ENCODE measurements at regions not wholly inside any gene's neighbourhood (a gene's known extent, or its start where the extent isn't known, plus 50 kb on each side); places are given as distances from the start of the nearest gene placed in this dataset.

DNA sequence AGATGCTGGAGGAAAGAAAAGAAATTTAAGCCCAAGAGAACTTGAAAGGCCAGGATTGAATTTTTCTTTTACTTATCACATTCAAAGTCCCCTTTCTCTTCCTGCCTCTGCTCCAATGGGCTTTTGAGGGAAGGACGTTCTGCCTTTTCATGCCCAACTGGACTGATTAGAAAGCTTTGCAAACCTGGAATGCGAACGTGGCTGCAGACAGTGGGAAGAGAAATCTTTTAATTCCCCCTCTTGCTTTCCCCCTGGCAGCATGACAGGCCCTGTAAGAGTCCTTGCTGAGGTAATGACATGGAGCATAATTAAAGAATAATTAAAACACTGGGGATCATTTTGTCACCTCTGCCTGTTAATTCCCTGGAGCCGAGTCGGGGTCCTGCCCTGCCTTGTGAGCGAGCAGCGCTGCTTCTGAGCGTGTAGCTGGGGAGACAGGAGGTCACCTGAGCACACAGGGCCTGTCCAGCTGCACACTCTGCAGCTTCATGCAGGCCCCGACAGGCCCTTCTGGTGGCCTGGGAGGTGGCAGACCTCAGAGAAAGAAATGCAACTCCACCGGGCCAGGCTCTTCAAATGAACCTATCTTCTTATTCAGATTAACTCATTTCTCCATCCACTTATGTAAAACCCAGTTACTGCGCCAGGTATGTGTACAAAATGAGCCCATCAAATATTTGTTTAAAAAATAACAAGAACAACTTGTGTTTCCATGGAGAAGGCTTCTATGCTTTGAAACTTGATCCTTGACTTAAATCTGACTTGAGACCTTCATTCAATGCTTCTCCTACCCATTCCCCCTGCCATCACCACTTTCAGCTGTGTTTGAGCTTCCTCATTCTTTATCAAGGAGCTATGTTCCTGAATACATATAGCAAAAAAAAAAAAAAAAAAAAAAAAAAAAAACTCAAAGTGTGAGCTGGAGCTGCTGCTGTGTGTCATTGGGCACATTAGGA lies 628.2 kb upstream of the CFAP20DC start:
- Histone ChIP-seq H3K9ac (ENCODE audit: control insufficient read depth, insufficient read depth, low read length) (no peak overlapping the region), H3K27me3 (replicated peaks in 1 of 2; ENCODE audit: control insufficient read depth in 2 of 2, insufficient read depth in 2 of 2, low read length in 1 of 2) (no peaks in the 10 kb centered on the region; a peak in 1 of 4 replicates), H3K9me3 (replicated peaks; ENCODE audit: control insufficient read depth, insufficient read depth, low read length) (no peaks in the 10 kb centered on the region), H4K20me1 (ENCODE audit: control insufficient read depth, insufficient read depth) (no peaks in the 10 kb centered on the region), H3K4me3 (no peak overlapping the region), H3K36me3 (ENCODE audit: control insufficient read depth in 2 of 2, insufficient read depth in 2 of 2, low read length in 1 of 2) (no peaks in the 10 kb centered on the region), H3K4me2 (ENCODE audit: control insufficient read depth, insufficient read depth) (no peak overlapping the region), H3K27ac (ENCODE audit: control insufficient read depth, insufficient read depth) (no peak overlapping the region), H3K79me2 (ENCODE audit: control insufficient read depth, insufficient read depth, low read length) (no peaks in the 10 kb centered on the region), H2AFZ (ENCODE audit: control insufficient read depth, low read depth, low read length) (no peak overlapping the region), H3K4me1 (ENCODE audit: control insufficient read depth, insufficient read depth, low read length) (no peaks in the 10 kb centered on the region)
- WGBS (ENCODE audit: insufficient coverage, insufficient replicate concordance, low lambda C conversion rate, missing lambda C conversion rate): 40% methylated on average over 11 of the region's 11 CpGs
- FAIRE-seq (no peak), DNase-seq (ENCODE audit: low read depth, low spot score) (no peak), ATAC-seq (no peak)
- ChIA-PET POLR2A (interaction anchor here (0.6 kb wide), 1 partner anchor 438 kb away, joined by 3 read pairs; no protein-coding TSS in a partner anchor), RAD21 (ENCODE audit: unreplicated experiment) (no interaction called here), CTCF (no interaction called here), SMC1A (ENCODE audit: uncharacterized antibody, unreplicated experiment) (interaction anchor here (0.6 kb wide), 2 partner anchors 31 to 92 kb away, joined by 3 read pairs; no protein-coding TSS in a partner anchor)
- no TSS peak for BruUV-seq (replicated peaks)
- intact Hi-C loops (cut with micrococcal nuclease; ENCODE audit: unreplicated experiment) (no loop called here), in situ Hi-C loops (cut with MboI) (no loop called here)
- TF ChIP-seq ZNF24 (IDR thresholded peaks at IDR 0.05) (no peak), JUND (IDR thresholded peaks at IDR 0.05; ENCODE audit: low read depth, low read length) (no peak), CHD1 (IDR thresholded peaks at IDR 0.05; ENCODE audit: low read depth, low read length) (no peak), EP300 (IDR thresholded peaks at IDR 0.05; ENCODE audit: borderline replicate concordance in 1 of 2, control insufficient read depth in 1 of 2, low read depth in 2 of 2, low read length in 2 of 2) (no peak), MYC (IDR thresholded peaks at IDR 0.05; ENCODE audit: insufficient read depth, insufficient read length, insufficient replicate concordance, low read length, severe bottlenecking) (no peak), POU2F2 (IDR thresholded peaks at IDR 0.05; ENCODE audit: borderline replicate concordance, low read depth, low read length) (no peak), JUNB (IDR thresholded peaks at IDR 0.05) (no peak), STAT1 (conservative IDR thresholded peaks at IDR 0.05) (no peak), MXI1 (IDR thresholded peaks at IDR 0.05; ENCODE audit: low read depth, low read length) (no peak), FOXK2 (IDR thresholded peaks at IDR 0.05) (no peak), FOS (IDR thresholded peaks at IDR 0.05; ENCODE audit: borderline replicate concordance, extremely low read depth, insufficient read length) (no peak), SMAD5 (IDR thresholded peaks at IDR 0.05; ENCODE audit: low read depth) (no peak), HDAC2 (IDR thresholded peaks at IDR 0.05) (no peak)
- TF ChIP-seq, protein P1, sequence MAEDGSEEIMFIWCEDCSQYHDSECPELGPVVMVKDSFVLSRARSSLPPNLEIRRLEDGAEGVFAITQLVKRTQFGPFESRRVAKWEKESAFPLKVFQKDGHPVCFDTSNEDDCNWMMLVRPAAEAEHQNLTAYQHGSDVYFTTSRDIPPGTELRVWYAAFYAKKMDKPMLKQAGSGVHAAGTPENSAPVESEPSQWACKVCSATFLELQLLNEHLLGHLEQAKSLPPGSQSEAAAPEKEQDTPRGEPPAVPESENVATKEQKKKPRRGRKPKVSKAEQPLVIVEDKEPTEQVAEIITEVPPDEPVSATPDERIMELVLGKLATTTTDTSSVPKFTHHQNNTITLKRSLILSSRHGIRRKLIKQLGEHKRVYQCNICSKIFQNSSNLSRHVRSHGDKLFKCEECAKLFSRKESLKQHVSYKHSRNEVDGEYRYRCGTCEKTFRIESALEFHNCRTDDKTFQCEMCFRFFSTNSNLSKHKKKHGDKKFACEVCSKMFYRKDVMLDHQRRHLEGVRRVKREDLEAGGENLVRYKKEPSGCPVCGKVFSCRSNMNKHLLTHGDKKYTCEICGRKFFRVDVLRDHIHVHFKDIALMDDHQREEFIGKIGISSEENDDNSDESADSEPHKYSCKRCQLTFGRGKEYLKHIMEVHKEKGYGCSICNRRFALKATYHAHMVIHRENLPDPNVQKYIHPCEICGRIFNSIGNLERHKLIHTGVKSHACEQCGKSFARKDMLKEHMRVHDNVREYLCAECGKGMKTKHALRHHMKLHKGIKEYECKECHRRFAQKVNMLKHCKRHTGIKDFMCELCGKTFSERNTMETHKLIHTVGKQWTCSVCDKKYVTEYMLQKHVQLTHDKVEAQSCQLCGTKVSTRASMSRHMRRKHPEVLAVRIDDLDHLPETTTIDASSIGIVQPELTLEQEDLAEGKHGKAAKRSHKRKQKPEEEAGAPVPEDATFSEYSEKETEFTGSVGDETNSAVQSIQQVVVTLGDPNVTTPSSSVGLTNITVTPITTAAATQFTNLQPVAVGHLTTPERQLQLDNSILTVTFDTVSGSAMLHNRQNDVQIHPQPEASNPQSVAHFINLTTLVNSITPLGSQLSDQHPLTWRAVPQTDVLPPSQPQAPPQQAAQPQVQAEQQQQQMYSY (CRISPR knock-in tag; IDR thresholded peaks at IDR 0.05): no peak
